ENCODE measurements at regions not wholly inside any gene's neighbourhood (a gene's known extent, or its start where the extent isn't known, plus 50 kb on each side); places are given as distances from the start of the nearest gene placed in this dataset.

- TF ChIP-seq EGR1 (IDR thresholded peaks at IDR 0.05): no peak
- no peak for TF ChIP-seq ZBTB7A (IDR thresholded peaks at IDR 0.05; ENCODE audit: low read depth)
- no peak for TF ChIP-seq TCF12 (IDR thresholded peaks at IDR 0.05; ENCODE audit: low read depth)
- TF ChIP-seq USF1 (IDR thresholded peaks at IDR 0.05): no peak
- no peak for TF ChIP-seq EP300 (IDR thresholded peaks at IDR 0.05; ENCODE audit: borderline replicate concordance)
- no peak for TF ChIP-seq CEBPB (IDR thresholded peaks at IDR 0.05)
- TF ChIP-seq MAX (IDR thresholded peaks at IDR 0.05): no peak
- TF ChIP-seq YY1 (IDR thresholded peaks at IDR 0.05; ENCODE audit: low read depth): no peak
- no peak for TF ChIP-seq TEAD4 (IDR thresholded peaks at IDR 0.05)
- TF ChIP-seq CREB1 (IDR thresholded peaks at IDR 0.05; ENCODE audit: low read depth): no peak
Measured at GRCh38 chr2:8267721-8268120, 414.1 kb upstream of the ID2 start.

GRCh38 chr2:8268172-8268783 is 413.6 kb upstream of the ID2 start:
- TF ChIP-seq REST (IDR thresholded peaks at IDR 0.05; ENCODE audit: low read depth): no peak
- TF ChIP-seq ZBTB7A (IDR thresholded peaks at IDR 0.05; ENCODE audit: low read depth): no peak
- TF ChIP-seq CEBPB (IDR thresholded peaks at IDR 0.05): no peak
- TF ChIP-seq NFIC (IDR thresholded peaks at IDR 0.05): no peak
- no peak for TF ChIP-seq TAF1 (IDR thresholded peaks at IDR 0.05; ENCODE audit: low read depth)
- no peak for TF ChIP-seq USF1 (IDR thresholded peaks at IDR 0.05)
- TF ChIP-seq CREB1 (IDR thresholded peaks at IDR 0.05; ENCODE audit: low read depth): no peak
- TF ChIP-seq FOXM1 (IDR thresholded peaks at IDR 0.05; ENCODE audit: borderline replicate concordance, low read depth): no peak
- TF ChIP-seq EP300 (IDR thresholded peaks at IDR 0.05; ENCODE audit: borderline replicate concordance): no peak

GRCh38 chr2:8270699-8271098 is 411.2 kb upstream of the ID2 start:
- TF ChIP-seq USF1 (IDR thresholded peaks at IDR 0.05) (no peak), TEAD4 (IDR thresholded peaks at IDR 0.05) (no peak), EP300 (IDR thresholded peaks at IDR 0.05; ENCODE audit: borderline replicate concordance) (no peak), EGR1 (IDR thresholded peaks at IDR 0.05) (no peak)

GRCh38 chr2:8271461-8271860 is 410.4 kb upstream of the ID2 start:
- TF ChIP-seq TEAD4 (IDR thresholded peaks at IDR 0.05) (no peak), CREB1 (IDR thresholded peaks at IDR 0.05; ENCODE audit: low read depth) (no peak)

- TF ChIP-seq FOXM1 (IDR thresholded peaks at IDR 0.05; ENCODE audit: borderline replicate concordance, low read depth) (no peak), YY1 (IDR thresholded peaks at IDR 0.05; ENCODE audit: low read depth) (no peak), TAF1 (IDR thresholded peaks at IDR 0.05; ENCODE audit: low read depth) (no peak), CEBPB (IDR thresholded peaks at IDR 0.05) (no peak), NFIC (IDR thresholded peaks at IDR 0.05) (no peak)
Measured at GRCh38 chr2:8276026-8276425, 405.8 kb upstream of the ID2 start.

GRCh38 chr2:8277921-8278571 is 403.8 kb upstream of the ID2 start:
- no peak for TF ChIP-seq FOXM1 (IDR thresholded peaks at IDR 0.05; ENCODE audit: borderline replicate concordance, low read depth)
- no peak for TF ChIP-seq USF1 (IDR thresholded peaks at IDR 0.05)
- TF ChIP-seq CREB1 (IDR thresholded peaks at IDR 0.05; ENCODE audit: low read depth): no peak
- TF ChIP-seq MAX (IDR thresholded peaks at IDR 0.05): no peak
- TF ChIP-seq EP300 (IDR thresholded peaks at IDR 0.05; ENCODE audit: borderline replicate concordance): no peak
- TF ChIP-seq ZBTB7A (IDR thresholded peaks at IDR 0.05; ENCODE audit: low read depth): no peak
- TF ChIP-seq EGR1 (IDR thresholded peaks at IDR 0.05): no peak
- TF ChIP-seq REST (IDR thresholded peaks at IDR 0.05; ENCODE audit: low read depth): no peak
- no peak for TF ChIP-seq YY1 (IDR thresholded peaks at IDR 0.05; ENCODE audit: low read depth)
- TF ChIP-seq RAD21 (IDR thresholded peaks at IDR 0.05; ENCODE audit: low read depth): no peak
- no peak for TF ChIP-seq NFIC (IDR thresholded peaks at IDR 0.05)
- TF ChIP-seq TCF12 (IDR thresholded peaks at IDR 0.05; ENCODE audit: low read depth): no peak
- TF ChIP-seq TEAD4 (IDR thresholded peaks at IDR 0.05): no peak
- no peak for TF ChIP-seq TAF1 (IDR thresholded peaks at IDR 0.05; ENCODE audit: low read depth)
